PC-9 (cell line): ENCODE measurements at regions not wholly inside any gene's neighbourhood (a gene's known extent, or its start where the extent isn't known, plus 50 kb on each side); places are given as distances from the start of the nearest gene placed in this dataset.

Experiments
- CTCF ChIP-seq: fragments of 200-600 bp; sonication (generic); conservative IDR thresholded peaks from 2 replicates; pipeline ENCODE4 v1.6.1; 2017; ENCODE audit warnings: mixed run types, antibody characterized with exemption, mild to moderate bottlenecking, moderate library complexity
- EZH2 ChIP-seq: fragments of 200-600 bp; sonication (generic); IDR thresholded peaks from 2 replicates; pipeline ENCODE4 v1.8.0; 2017; ENCODE audit warnings: antibody characterized with exemption, low read depth

GRCh38 chr19:13581576-13581975 lies 75.3 kb upstream of the CACNA1A start:
- TF ChIP-seq CTCF, result no peak
- TF ChIP-seq EZH2, result no peak
